Ishikawa (cell line): ENCODE measurements at regions not wholly inside any gene's neighbourhood (a gene's known extent, or its start where the extent isn't known, plus 50 kb on each side); places are given as distances from the start of the nearest gene placed in this dataset.

Experiments used
- CEBPB ChIP-seq: IDR thresholded peaks from 2 replicates; pipeline ENCODE4 v1.6.1; 2012
- CREB1 ChIP-seq: IDR thresholded peaks from 2 replicates; pipeline ENCODE4 v1.6.1; 2012; ENCODE audit warnings: low read depth
- EGR1 ChIP-seq: IDR thresholded peaks from 2 replicates; pipeline ENCODE4 v1.6.1; 2012
- EP300 ChIP-seq: IDR thresholded peaks from 2 replicates; pipeline ENCODE4 v1.6.1; 2012; ENCODE audit warnings: borderline replicate concordance
- FOXM1 ChIP-seq: IDR thresholded peaks from 2 replicates; pipeline ENCODE4 v1.6.1; 2012; ENCODE audit warnings: low read depth, borderline replicate concordance
- RAD21 ChIP-seq: IDR thresholded peaks from 2 replicates; pipeline ENCODE4 v1.6.1; 2012; ENCODE audit warnings: low read depth
- REST ChIP-seq: IDR thresholded peaks from 2 replicates; pipeline ENCODE4 v1.6.1; 2012; ENCODE audit warnings: low read depth, mild to moderate bottlenecking
- YY1 ChIP-seq: IDR thresholded peaks from 2 replicates; pipeline ENCODE4 v1.6.1; 2012; ENCODE audit warnings: low read depth
- ZBTB7A ChIP-seq: IDR thresholded peaks from 2 replicates; pipeline ENCODE4 v1.6.1; 2012; ENCODE audit warnings: low read depth

GRCh38 chr7:142337054-142338001 is 79.5 kb upstream of the PRSS58 start:
- TF ChIP-seq CREB1 (no peak), RAD21 (no peak), YY1 (no peak), REST (no peak), EP300 (no peak), CEBPB (no peak), FOXM1 (no peak), ZBTB7A (no peak), EGR1 (no peak)
